Hepatocyte (in vitro differentiated cells): ENCODE measurements at regions not wholly inside any gene's neighbourhood (a gene's known extent, or its start where the extent isn't known, plus 50 kb on each side); places are given as distances from the start of the nearest gene placed in this dataset.

Experiments used
- DNase-seq: peaks from one replicate; pipeline ENCODE4 v3.0.0-alpha.2; 2016; ENCODE audit warnings: low spot score
- H2AFZ ChIP-seq: fragments of 200-600 bp; sonication (generic); 2 replicates; pipeline ENCODE4 v1.6.0; 2016; ENCODE audit warnings: antibody characterized with exemption, mild to moderate bottlenecking
- H3K27ac ChIP-seq: fragments of 200-600 bp; sonication (generic); 2 replicates; pipeline ENCODE4 v1.5.1; 2016; ENCODE audit warnings: mild to moderate bottlenecking
- H3K27me3 ChIP-seq: fragments of 200-600 bp; sonication (generic); 2 replicates; pipeline ENCODE4 v1.6.1; 2016
- H3K36me3 ChIP-seq: fragments of 200-600 bp; sonication (generic); replicated peaks from 2 replicates; pipeline ENCODE4 v1.5.1; 2016; ENCODE audit warnings: low read depth; ENCODE audit not compliant: insufficient read depth
- H3K4me1 ChIP-seq: fragments of 200-600 bp; sonication (generic); 2 replicates; pipeline ENCODE4 v1.5.1; 2016; ENCODE audit warnings: mild to moderate bottlenecking, moderate library complexity; ENCODE audit not compliant: insufficient read depth
- H3K4me2 ChIP-seq: fragments of 200-600 bp; sonication (generic); 2 replicates; pipeline ENCODE4 v1.6.0; 2016
- H3K4me3 ChIP-seq: fragments of 200-600 bp; sonication (generic); 2 replicates; pipeline ENCODE4 v1.5.1; 2016; ENCODE audit warnings: mild to moderate bottlenecking
- H3K79me2 ChIP-seq: fragments of 200-600 bp; sonication (generic); 2 replicates; pipeline ENCODE4 v1.6.0; 2017; ENCODE audit warnings: mild to moderate bottlenecking
- H3K9me2 ChIP-seq: fragments of 200-600 bp; sonication (generic); replicated peaks from 2 replicates; pipeline ENCODE4 v1.6.0; 2017; ENCODE audit warnings: mild to moderate bottlenecking; ENCODE audit not compliant: insufficient read depth
- H3K9me3 ChIP-seq: fragments of 200-600 bp; sonication (generic); 2 replicates; pipeline ENCODE4 v1.5.1; 2016; ENCODE audit warnings: low read depth, mild to moderate bottlenecking
- H4K20me1 ChIP-seq: fragments of 200-600 bp; sonication (generic); 2 replicates; pipeline ENCODE4 v1.6.0; 2016; ENCODE audit warnings: mild to moderate bottlenecking; ENCODE audit not compliant: insufficient read depth, poor library complexity, severe bottlenecking
- CTCF ChIP-seq: fragments of 200-600 bp; sonication (generic); IDR thresholded peaks from 2 replicates; pipeline ENCODE4 v1.5.1; 2016; ENCODE audit warnings: antibody characterized with exemption, mild to moderate bottlenecking; ENCODE audit not compliant: poor library complexity
- EZH2 ChIP-seq: fragments of 200-600 bp; sonication (generic); IDR thresholded peaks from 2 replicates; pipeline ENCODE4 v1.6.1; 2016; ENCODE audit warnings: antibody characterized with exemption, mild to moderate bottlenecking, borderline replicate concordance
- EZH2phosphoT487 ChIP-seq: fragments of 200-600 bp; sonication (generic); IDR thresholded peaks from one replicate; pipeline ENCODE4 v1.6.1; 2018; ENCODE audit warnings: antibody characterized with exemption, mild to moderate bottlenecking, low read depth, moderate library complexity; ENCODE audit not compliant: unreplicated experiment, severe bottlenecking
- WGBS: methylation state at CpG from one replicate; pipeline ENCODE4 v1.1.6; 2016; ENCODE audit warnings: low lambda C conversion rate; ENCODE audit errors: missing lambda C conversion rate; 5-methylcytosine and 5-hydroxymethylcytosine counted together

- Histone ChIP-seq H3K79me2 (no peaks in the 10 kb centered on the region), H3K36me3 (no peaks in the 10 kb centered on the region), H3K4me2 (no peak overlapping the region), H3K9me2 (no peaks in the 10 kb centered on the region), H3K4me1 (no peaks in the 10 kb centered on the region), H2AFZ (no peak overlapping the region), H3K4me3 (no peak overlapping the region), H3K9me3 (no peaks in the 10 kb centered on the region), H3K27me3 (no peaks in the 10 kb centered on the region), H3K27ac (no peak overlapping the region), H4K20me1 (no peaks in the 10 kb centered on the region)
- no peak for TF ChIP-seq CTCF
- no peak for TF ChIP-seq EZH2
- no peak for TF ChIP-seq EZH2phosphoT487
- WGBS: 81% methylated on average over 2 of the region's 2 CpGs
- no peak for DNase-seq
Observed at GRCh38 chr9:23444658-23445057, 381.4 kb downstream of the ELAVL2 start.

DNA sequence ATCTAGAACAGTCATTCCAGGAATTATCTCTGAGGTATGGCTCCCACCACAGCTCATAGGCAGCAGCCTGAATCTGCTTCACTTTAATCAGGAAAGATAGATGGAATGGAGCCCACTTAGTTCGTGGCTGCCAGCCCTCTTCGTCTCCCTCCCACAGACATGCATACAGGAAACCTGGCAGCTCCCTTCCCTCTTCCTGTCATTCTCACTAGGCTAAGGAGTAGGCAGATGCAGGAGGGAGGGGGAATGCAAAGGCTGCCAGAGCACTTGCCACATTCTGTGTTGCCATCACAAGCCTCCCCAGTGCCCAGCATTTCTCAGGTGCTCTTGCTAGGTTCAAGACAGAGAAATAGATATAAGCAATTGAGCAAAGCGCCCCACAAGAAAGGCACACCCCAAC lies 378.9 kb downstream of the ELAVL2 start:
- no peaks in the 10 kb centered on the region for H3K9me2 ChIP-seq
- H3K79me2 ChIP-seq: no peaks in the 10 kb centered on the region
- no peak overlapping the region for H3K4me2 ChIP-seq

GRCh38 chr9:23447944-23448343 lies 378.1 kb downstream of the ELAVL2 start:
- TF ChIP-seq EZH2 (no peak), EZH2phosphoT487 (no peak), CTCF (no peak)

More for the DNA sequence above, 378.9 kb downstream of the ELAVL2 start:
- H3K27ac ChIP-seq: no peak overlapping the region
- no peak for DNase-seq
- no peaks in the 10 kb centered on the region for H4K20me1 ChIP-seq
- H2AFZ ChIP-seq: no peak overlapping the region
- H3K9me3 ChIP-seq: no peaks in the 10 kb centered on the region
- H3K4me3 ChIP-seq: no peak overlapping the region
- H3K4me1 ChIP-seq: no peaks in the 10 kb centered on the region
- WGBS: 49% methylated on average over 3 of the region's 3 CpGs
- no peaks in the 10 kb centered on the region for H3K27me3 ChIP-seq
- TF ChIP-seq EZH2phosphoT487 (no peak), CTCF (no peak), EZH2 (no peak)
- H3K36me3 ChIP-seq: no peaks in the 10 kb centered on the region

DNA sequence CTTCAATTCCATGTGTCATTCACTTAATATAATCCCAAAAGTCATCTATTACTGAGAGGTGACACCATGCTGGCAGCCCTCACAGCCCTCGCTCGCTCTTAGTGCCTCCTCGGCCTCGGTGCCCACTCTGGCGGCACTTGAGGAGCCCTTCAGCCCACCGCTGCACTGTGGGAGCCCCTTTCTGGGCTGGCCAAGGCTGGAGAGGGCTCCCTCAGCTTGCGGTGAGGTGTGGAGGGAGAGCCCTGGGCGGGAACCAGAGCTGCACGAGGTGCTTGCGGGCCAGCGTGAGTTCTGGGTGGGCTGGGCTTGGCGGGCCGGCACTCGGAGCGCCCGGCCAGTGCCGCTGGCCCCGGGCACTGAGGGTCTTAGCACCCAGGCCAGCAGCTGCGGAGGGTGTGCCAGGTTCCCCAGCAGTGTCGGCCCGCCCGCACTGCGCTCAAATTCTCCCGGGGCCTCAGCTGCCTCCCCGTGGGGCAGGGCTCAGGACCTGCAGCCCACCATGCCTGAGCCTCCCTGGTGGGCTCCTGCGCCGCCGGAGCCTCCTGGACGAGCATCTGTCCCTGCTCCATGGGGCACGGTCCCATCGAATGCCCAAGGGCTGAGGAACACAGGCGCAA lies 374.1 kb downstream of the ELAVL2 start:
- Histone ChIP-seq H3K4me1 (no peaks in the 10 kb centered on the region), H3K9me3 (no peaks in the 10 kb centered on the region), H2AFZ (no peak overlapping the region), H3K27ac (no peak overlapping the region), H3K9me2 (no peaks in the 10 kb centered on the region), H3K27me3 (no peaks in the 10 kb centered on the region), H3K4me2 (no peak overlapping the region), H3K4me3 (no peak overlapping the region), H4K20me1 (no peaks in the 10 kb centered on the region), H3K79me2 (no peaks in the 10 kb centered on the region), H3K36me3 (no peaks in the 10 kb centered on the region)
- WGBS: 93% methylated on average over 29 of the region's 32 CpGs
- no peak for DNase-seq
- TF ChIP-seq EZH2phosphoT487 (no peak), EZH2 (no peak), CTCF (no peak)

More at GRCh38 chr9:23447944-23448343, 378.1 kb downstream of the ELAVL2 start:
- H3K27me3 ChIP-seq: no peaks in the 10 kb centered on the region
- WGBS: 79% methylated on average over 4 of the region's 4 CpGs
- H3K79me2 ChIP-seq: no peaks in the 10 kb centered on the region
- no peaks in the 10 kb centered on the region for H3K36me3 ChIP-seq
- H3K9me2 ChIP-seq: no peaks in the 10 kb centered on the region
- H3K9me3 ChIP-seq: no peaks in the 10 kb centered on the region
- H2AFZ ChIP-seq: no peak overlapping the region
- no peaks in the 10 kb centered on the region for H3K4me1 ChIP-seq
- H3K27ac ChIP-seq: no peak overlapping the region
- no peak overlapping the region for H3K4me3 ChIP-seq
- no peak overlapping the region for H3K4me2 ChIP-seq
- DNase-seq: no peak
- H4K20me1 ChIP-seq: no peaks in the 10 kb centered on the region
